Osteoblast (primary cell): ENCODE measurements at regions not wholly inside any gene's neighbourhood (a gene's known extent, or its start where the extent isn't known, plus 50 kb on each side); places are given as distances from the start of the nearest gene placed in this dataset.

Experiments
- DNase-seq: peaks from one replicate; pipeline ENCODE4 v3.0.0; 2011; ENCODE audit warnings: low spot score, mixed read lengths; ENCODE audit not compliant: insufficient read length; ENCODE audit errors: missing footprints
- H2AFZ ChIP-seq: 2 replicates; pipeline ENCODE4 v1.6.0; 2011; ENCODE audit warnings: mild to moderate bottlenecking, low read length
- H3K27ac ChIP-seq: 2 replicates; pipeline ENCODE4 v1.5.1; 2011; ENCODE audit warnings: mild to moderate bottlenecking, low read depth, low read length, moderate library complexity
- H3K27me3 ChIP-seq: 2 replicates; pipeline ENCODE4 v1.6.0; 2012; ENCODE audit warnings: mild to moderate bottlenecking, control low read depth, inconsistent platforms, low read length, moderate library complexity; ENCODE audit not compliant: insufficient read depth
- H3K36me3 ChIP-seq: 2 replicates; pipeline ENCODE4 v1.5.1; 2011; ENCODE audit warnings: mild to moderate bottlenecking, low read length, control low read depth, moderate library complexity; ENCODE audit not compliant: insufficient read depth
- H3K4me1 ChIP-seq: 2 replicates; pipeline ENCODE4 v1.5.1; 2011; ENCODE audit warnings: mild to moderate bottlenecking, low read length, control low read depth, moderate library complexity; ENCODE audit not compliant: insufficient read depth
- H3K4me2 ChIP-seq: 2 replicates; pipeline ENCODE4 v1.6.0; 2011; ENCODE audit warnings: mild to moderate bottlenecking, low read length; ENCODE audit not compliant: insufficient read depth
- H3K4me3 ChIP-seq: fragments of 200-600 bp; sonication (generic); 3 replicates; pipeline ENCODE4 v1.5.1; 2012; ENCODE audit warnings: mild to moderate bottlenecking, low read length, inconsistent platforms; ENCODE audit not compliant: insufficient read depth
- H3K79me2 ChIP-seq: 2 replicates; pipeline ENCODE4 v1.6.0; 2012; ENCODE audit warnings: mild to moderate bottlenecking, low read length, control low read depth, inconsistent platforms; ENCODE audit not compliant: insufficient read depth
- H3K9me3 ChIP-seq: 2 replicates; pipeline ENCODE4 v1.5.1; 2011; ENCODE audit warnings: low read depth, low read length, control low read depth
- H4K20me1 ChIP-seq: 2 replicates; pipeline ENCODE4 v1.6.0; 2012; ENCODE audit warnings: mild to moderate bottlenecking, low read length, control low read depth; ENCODE audit not compliant: insufficient read depth
- TF ChIP-seq, protein P1 (sequence below): IDR thresholded peaks from 2 replicates; pipeline ENCODE4 v1.5.1; 2011; ENCODE audit warnings: mild to moderate bottlenecking, low read depth, low read length, moderate library complexity; ENCODE audit errors: extremely low read depth

DNA sequence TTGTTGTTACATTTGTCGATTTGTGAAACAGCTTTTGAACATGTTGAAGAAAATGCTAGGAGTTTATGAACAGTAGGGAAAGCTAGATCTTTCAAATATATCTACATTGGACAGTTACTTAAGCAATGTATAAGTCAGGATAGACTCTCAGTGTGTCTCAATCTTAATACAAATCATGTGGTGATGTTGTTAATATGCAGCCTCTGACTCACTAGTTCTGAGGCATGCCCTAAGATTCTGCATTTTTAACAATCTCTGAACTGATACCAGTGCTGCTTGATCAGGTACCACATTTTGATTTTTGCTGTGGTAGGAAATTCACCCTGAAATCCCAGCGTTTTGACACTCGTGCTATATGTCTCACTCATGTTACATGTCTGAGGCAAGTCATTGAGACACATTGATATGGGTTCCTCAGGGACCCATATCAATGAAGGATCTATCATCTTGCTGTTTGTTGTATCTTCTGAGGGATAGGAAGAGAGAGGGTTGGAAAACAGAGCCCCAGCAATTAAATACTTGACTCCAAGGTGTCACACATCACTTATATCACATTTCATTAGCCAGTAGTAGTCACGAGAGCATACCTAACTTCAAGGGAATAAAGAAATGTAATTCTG lies 597.9 kb downstream of the TAFA4 start:
- TF ChIP-seq, protein P1, sequence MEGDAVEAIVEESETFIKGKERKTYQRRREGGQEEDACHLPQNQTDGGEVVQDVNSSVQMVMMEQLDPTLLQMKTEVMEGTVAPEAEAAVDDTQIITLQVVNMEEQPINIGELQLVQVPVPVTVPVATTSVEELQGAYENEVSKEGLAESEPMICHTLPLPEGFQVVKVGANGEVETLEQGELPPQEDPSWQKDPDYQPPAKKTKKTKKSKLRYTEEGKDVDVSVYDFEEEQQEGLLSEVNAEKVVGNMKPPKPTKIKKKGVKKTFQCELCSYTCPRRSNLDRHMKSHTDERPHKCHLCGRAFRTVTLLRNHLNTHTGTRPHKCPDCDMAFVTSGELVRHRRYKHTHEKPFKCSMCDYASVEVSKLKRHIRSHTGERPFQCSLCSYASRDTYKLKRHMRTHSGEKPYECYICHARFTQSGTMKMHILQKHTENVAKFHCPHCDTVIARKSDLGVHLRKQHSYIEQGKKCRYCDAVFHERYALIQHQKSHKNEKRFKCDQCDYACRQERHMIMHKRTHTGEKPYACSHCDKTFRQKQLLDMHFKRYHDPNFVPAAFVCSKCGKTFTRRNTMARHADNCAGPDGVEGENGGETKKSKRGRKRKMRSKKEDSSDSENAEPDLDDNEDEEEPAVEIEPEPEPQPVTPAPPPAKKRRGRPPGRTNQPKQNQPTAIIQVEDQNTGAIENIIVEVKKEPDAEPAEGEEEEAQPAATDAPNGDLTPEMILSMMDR, result no peak
- no peaks in the 10 kb centered on the region for H3K36me3 ChIP-seq
- no peak overlapping the region for H3K4me2 ChIP-seq
- H3K27me3 ChIP-seq, result no peaks in the 10 kb centered on the region
- no peaks in the 10 kb centered on the region for H3K9me3 ChIP-seq
- H2AFZ ChIP-seq, result no peak overlapping the region
- DNase-seq, result no peak
- no peaks in the 10 kb centered on the region for H3K4me1 ChIP-seq
- no peaks in the 10 kb centered on the region for H4K20me1 ChIP-seq
- no peak overlapping the region for H3K27ac ChIP-seq
- H3K4me3 ChIP-seq, result no peak overlapping the region
- H3K79me2 ChIP-seq, result no peaks in the 10 kb centered on the region

DNA sequence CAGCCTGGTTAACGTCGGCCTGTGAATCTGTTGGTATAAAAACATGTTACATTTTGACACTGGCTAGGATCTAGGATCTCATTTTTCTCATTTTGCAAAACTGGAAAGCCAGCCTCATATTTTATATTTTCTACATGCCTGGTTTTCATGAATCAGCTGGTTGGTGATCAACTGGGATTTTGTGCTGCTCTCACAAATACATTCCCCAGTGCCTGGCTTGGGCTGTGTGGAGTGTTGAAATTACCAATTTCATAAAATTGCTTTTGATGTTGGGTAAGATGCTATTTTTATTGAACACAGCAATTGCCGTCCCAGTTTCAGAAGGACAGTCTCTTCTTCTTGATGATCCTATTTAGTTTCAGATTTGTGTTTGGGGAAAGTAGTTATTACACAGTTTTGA lies 604.3 kb downstream of the TAFA4 start:
- no peak for DNase-seq
- Histone ChIP-seq H3K4me1 (no peaks in the 10 kb centered on the region), H3K27me3 (no peaks in the 10 kb centered on the region), H3K27ac (no peak overlapping the region), H3K9me3 (no peaks in the 10 kb centered on the region), H3K79me2 (no peaks in the 10 kb centered on the region), H3K4me3 (no peak overlapping the region), H2AFZ (no peak overlapping the region), H4K20me1 (no peaks in the 10 kb centered on the region), H3K36me3 (no peaks in the 10 kb centered on the region), H3K4me2 (no peak overlapping the region)
- TF ChIP-seq, protein P1, result no peak

DNA sequence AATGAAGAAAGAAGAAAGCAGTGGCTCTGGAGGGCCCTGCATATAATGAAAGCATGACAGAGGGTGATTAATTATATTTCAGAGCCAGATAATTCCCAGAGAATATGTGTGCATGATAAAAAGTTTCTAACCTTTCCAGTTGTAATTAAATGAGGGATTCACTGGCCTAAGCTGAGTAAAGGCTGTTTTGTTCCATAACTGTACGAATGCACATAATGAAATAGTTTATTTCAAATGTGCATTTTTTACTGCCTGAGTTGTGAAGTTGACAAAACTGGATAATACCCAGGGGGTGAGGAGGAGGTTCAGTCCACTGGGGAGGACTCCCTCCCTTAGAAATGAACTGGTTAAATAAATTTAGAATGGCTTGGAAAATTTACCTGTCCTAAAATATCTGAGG lies 616.4 kb downstream of the TAFA4 start:
- TF ChIP-seq, protein P1, result no peak
- Histone ChIP-seq H3K36me3 (no peaks in the 10 kb centered on the region), H3K9me3 (no peaks in the 10 kb centered on the region), H3K27me3 (no peaks in the 10 kb centered on the region), H3K4me1 (no peaks in the 10 kb centered on the region), H3K4me3 (no peak overlapping the region), H3K27ac (no peak overlapping the region), H3K4me2 (no peak overlapping the region), H4K20me1 (no peaks in the 10 kb centered on the region), H3K79me2 (no peaks in the 10 kb centered on the region), H2AFZ (no peak overlapping the region)
- DNase-seq, result no peak

DNA sequence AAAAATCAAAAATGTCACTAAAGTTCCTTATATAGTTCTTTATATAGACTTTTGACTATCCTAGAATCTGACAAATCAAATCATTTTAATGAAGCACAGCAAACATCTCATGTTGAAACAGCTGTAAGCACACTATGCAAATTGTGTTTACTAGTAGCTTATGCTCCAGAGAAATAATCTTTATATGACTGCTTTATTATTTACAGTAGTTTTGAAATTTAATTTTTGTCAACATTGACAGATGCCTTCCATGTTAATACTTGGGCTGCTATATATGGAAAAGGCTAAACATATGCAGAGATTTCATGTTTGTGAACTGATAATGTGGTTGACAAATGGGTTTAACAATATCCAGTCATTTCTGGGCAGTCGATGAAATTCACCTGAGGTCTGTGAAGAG lies 616.8 kb downstream of the TAFA4 start:
- Histone ChIP-seq H3K9me3 (no peaks in the 10 kb centered on the region), H3K79me2 (no peaks in the 10 kb centered on the region), H4K20me1 (no peaks in the 10 kb centered on the region), H3K4me2 (no peak overlapping the region), H3K4me1 (no peaks in the 10 kb centered on the region), H2AFZ (no peak overlapping the region), H3K36me3 (no peaks in the 10 kb centered on the region), H3K27ac (no peak overlapping the region), H3K27me3 (no peaks in the 10 kb centered on the region), H3K4me3 (no peak overlapping the region)
- TF ChIP-seq, protein P1, result no peak
- DNase-seq, result no peak
